HepG2 (cell line): ENCODE measurements at regions not wholly inside any gene's neighbourhood (a gene's known extent, or its start where the extent isn't known, plus 50 kb on each side); places are given as distances from the start of the nearest gene placed in this dataset.

Experiments
- ATAC-seq: fragments of 200-7000 bp; cut with Tn5 transposase; 3 replicates; pipeline ENCODE4 v1.9.1; 2020; ENCODE audit warnings: mild to moderate bottlenecking, moderate library complexity
- BruUV-seq: library from RNA; stranded (reverse); fragments of 400-500 nt; replicated peaks from 2 replicates; lab custom pipeline; 2021; lab: Mats Ljungman, UMichigan
- CTCF ChIA-PET: fragments of 300-600 bp; formaldehyde crosslinking; extraction: SDS; loops from one replicate; lab custom pipeline; 2021; ENCODE audit warnings: low total read pairs, inconsistent platforms, low intra/inter-chr PET ratio; lab: Yijun Ruan, JAX
- POLR2A ChIA-PET: fragments of 350-600 bp; sonication (Branson Sonifier 250); formaldehyde crosslinking; loops from one replicate; lab custom pipeline; 2020; ENCODE audit warnings: antibody characterized with exemption, inconsistent platforms; lab: Yijun Ruan, JAX
- DNase-seq: peaks from one replicate; pipeline ENCODE4 v3.0.0-alpha.2; 2015; ENCODE audit warnings: low spot score
- FAIRE-seq: peaks from 3 replicates; lab custom pipeline; 2011; peaks lifted over from hg19 to GRCh38; lab: Jason Lieb, UNC
- H2AFZ ChIP-seq: one replicate; pipeline ENCODE4 v1.6.1; 2011; ENCODE audit warnings: low read length, inconsistent platforms
- H3K27ac ChIP-seq: fragments of 300-600 bp; 3 replicates; pipeline ENCODE4 v1.8.0; 2011; ENCODE audit warnings: mixed run types, mild to moderate bottlenecking, mixed read lengths, low read length, inconsistent platforms; ENCODE audit not compliant: insufficient read depth; ENCODE audit errors: extremely low read length
- H3K27me3 ChIP-seq, 2 experiments: fragments of 200-600 bp in 1 of 2; 2 replicates in 1 of 2; 3 replicates in 1 of 2; pipeline versions ENCODE4 v1.6.0 to v1.8.0; 2011; ENCODE audit warnings: low read length in 2 of 2, mild to moderate bottlenecking in 2 of 2, moderate library complexity in 2 of 2, inconsistent platforms in 1 of 2; ENCODE audit not compliant: insufficient read depth in 2 of 2, control insufficient read depth in 1 of 2
- H3K36me3 ChIP-seq, 2 experiments: fragments of 200-600 bp in 1 of 2; replicated peaks in 1 of 2; 2 replicates in 1 of 2; 3 replicates in 1 of 2; pipeline versions ENCODE4 v1.5.1 to v1.8.0; 2011; ENCODE audit warnings: low read length in 2 of 2, inconsistent platforms in 1 of 2; ENCODE audit not compliant: insufficient read depth in 2 of 2, control insufficient read depth in 1 of 2
- H3K4me1 ChIP-seq: 2 replicates; pipeline ENCODE4 v1.5.1; 2012; ENCODE audit warnings: low read length, inconsistent platforms; ENCODE audit not compliant: insufficient read depth
- H3K4me2 ChIP-seq: 2 replicates; pipeline ENCODE4 v1.6.0; 2011; ENCODE audit warnings: low read depth, low read length, inconsistent platforms
- H3K4me3 ChIP-seq, 3 experiments: fragments of 200-600 bp in 1 of 3; sonication (generic), shearing (Covaris generic) in 1 of 3; replicated peaks in 1 of 3; 2 replicates each; pipeline ENCODE4 v1.5.1; 2011 to 2016; ENCODE audit warnings: low read length in 3 of 3, inconsistent platforms in 2 of 3, low read depth in 2 of 3, mild to moderate bottlenecking in 2 of 3, control low read depth in 1 of 3, mixed read lengths in 1 of 3; ENCODE audit not compliant: insufficient read depth in 1 of 3
- H3K79me2 ChIP-seq: one replicate; pipeline ENCODE4 v1.6.1; 2011; ENCODE audit warnings: low read length, inconsistent platforms; ENCODE audit not compliant: insufficient read depth
- H3K9ac ChIP-seq: 2 replicates; pipeline ENCODE4 v1.6.0; 2011; ENCODE audit warnings: mild to moderate bottlenecking, low read depth, low read length, inconsistent platforms; ENCODE audit not compliant: insufficient read depth
- H3K9me3 ChIP-seq: 2 replicates; pipeline ENCODE4 v1.5.1; 2012; ENCODE audit warnings: mild to moderate bottlenecking, low read length
- H4K20me1 ChIP-seq: 2 replicates; pipeline ENCODE4 v1.6.0; 2011; ENCODE audit warnings: inconsistent platforms, mild to moderate bottlenecking, low read length, moderate library complexity; ENCODE audit not compliant: insufficient read depth
- ATF1 ChIP-seq: IDR thresholded peaks from 2 replicates; pipeline ENCODE4 v1.6.1; 2016; ENCODE audit warnings: mild to moderate bottlenecking, control low read depth
- BRD4 ChIP-seq: sonication (generic); formaldehyde crosslinking; IDR thresholded peaks from 2 replicates; pipeline ENCODE4 v1.4.0; 2020; ENCODE audit warnings: missing genetic modification reagents
- CCAR2 ChIP-seq: fragments of 200-400 bp; formaldehyde crosslinking; optimal IDR thresholded peaks from 2 replicates; pipeline ENCODE3; 2018; ENCODE audit warnings: low read depth, mild to moderate bottlenecking, low read length, moderate library complexity
- KAT2B ChIP-seq: fragments of 150-350 bp; IDR thresholded peaks from 2 replicates; pipeline ENCODE4 v1.6.1; 2014; ENCODE audit warnings: low read depth, low read length, borderline replicate concordance
- ZFP41 ChIP-seq: sonication (generic); formaldehyde crosslinking; IDR thresholded peaks from 2 replicates; pipeline ENCODE4 v1.4.0; 2020; ENCODE audit warnings: mild to moderate bottlenecking, missing genetic modification reagents, borderline replicate concordance
- ZNF224 ChIP-seq: sonication (generic); formaldehyde crosslinking; IDR thresholded peaks from 2 replicates; pipeline ENCODE4 v1.5.0; 2020; ENCODE audit warnings: mild to moderate bottlenecking, missing genetic modification reagents
- ZNF644 ChIP-seq: IDR thresholded peaks from 2 replicates; pipeline ENCODE4 v1.6.1; 2016; ENCODE audit warnings: low read depth
- in situ Hi-C: cut with HindIII; loops from 2 replicates; pipeline ENCODE4 v1.10.0; 2017; ENCODE audit warnings: low pct_unique_long_range_greater_than_20kb; ENCODE audit not compliant: extremely low pct_ligation_motif_present
- intact Hi-C: fragments of 100-400 bp; cut with micrococcal nuclease; formaldehyde crosslinking; loops from one replicate; pipeline ENCODE4 v1.10.0; 2022; ENCODE audit not compliant: unreplicated experiment

DNA sequence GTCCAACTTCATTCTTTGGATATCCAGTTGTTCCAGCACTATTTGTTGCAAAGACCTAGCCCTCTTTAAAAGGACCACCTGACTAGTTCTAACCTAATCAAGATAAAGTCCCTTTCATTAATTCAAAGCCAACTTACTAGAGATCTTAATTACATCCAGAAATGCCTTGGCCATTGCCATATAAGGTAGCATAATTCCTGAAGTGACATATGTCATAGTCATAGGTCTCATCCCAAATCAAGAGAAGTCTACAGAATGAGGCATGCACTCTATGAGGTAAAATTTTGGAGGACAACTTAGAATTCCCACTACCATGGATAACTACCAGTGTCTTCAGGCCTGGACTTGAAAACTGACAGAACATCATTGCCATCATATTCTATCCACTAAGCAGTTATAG, 420.4 kb upstream of the ID4 start:
- ChIA-PET POLR2A (no interaction called here), CTCF (no interaction called here)
- H3K27me3 ChIP-seq, result no peaks in the 10 kb centered on the region
- intact Hi-C loops (no loop called here), in situ Hi-C loops (no loop called here)
- H4K20me1 ChIP-seq, result no peaks in the 10 kb centered on the region
- BruUV-seq, result no TSS peak
- DNase-seq (no peak), FAIRE-seq (no peak), ATAC-seq (no peak)
- TF ChIP-seq ZFP41 (CRISPR knock-in tag) (no peak), KAT2B (no peak), ATF1 (CRISPR knock-in tag) (no peak), BRD4 (no peak), ZNF224 (CRISPR knock-in tag) (no peak)
- no peak overlapping the region for H3K4me3 ChIP-seq
- no peak overlapping the region for H3K4me2 ChIP-seq
- H3K9ac ChIP-seq, result no peak overlapping the region
- H3K79me2 ChIP-seq, result no peaks in the 10 kb centered on the region
- H3K9me3 ChIP-seq, result peaks cover 81% of the 10 kb centered on the region
- H3K4me1 ChIP-seq, result no peaks in the 10 kb centered on the region
- no peaks in the 10 kb centered on the region for H3K36me3 ChIP-seq
- no peak overlapping the region for H3K27ac ChIP-seq
- no peak overlapping the region for H2AFZ ChIP-seq

DNA sequence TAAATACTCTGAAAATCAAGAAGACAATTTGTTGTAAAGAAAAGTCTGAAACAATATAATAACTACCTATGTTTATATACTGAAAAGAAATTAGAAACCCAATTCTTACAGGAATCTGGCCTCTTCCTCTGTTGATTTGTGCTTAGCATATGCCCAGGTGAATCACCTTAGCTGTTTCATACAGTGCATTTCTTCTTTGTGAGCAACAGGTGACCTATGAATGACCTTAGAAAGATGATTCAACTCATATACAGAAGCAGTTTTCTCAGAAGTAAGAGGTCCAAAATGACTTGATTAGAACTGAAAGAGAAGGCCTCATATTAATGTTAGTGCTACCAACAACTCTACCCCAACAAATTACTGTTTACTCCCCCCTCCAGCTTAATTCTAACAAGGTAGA, 419.5 kb upstream of the ID4 start:
- no peak for FAIRE-seq
- no peak for DNase-seq
- no peak overlapping the region for H3K4me3 ChIP-seq
- H3K4me2 ChIP-seq, result no peak overlapping the region
- no peak for ATAC-seq
- CTCF ChIA-PET, result no interaction called here
- no peak overlapping the region for H3K27ac ChIP-seq
- no peak overlapping the region for H2AFZ ChIP-seq
- no peaks in the 10 kb centered on the region for H3K79me2 ChIP-seq
- TF ChIP-seq CCAR2 (no peak), ZNF644 (no peak)
- POLR2A ChIA-PET, result no interaction called here
- peaks cover 83% of the 10 kb centered on the region for H3K9me3 ChIP-seq
- intact Hi-C loops (no loop called here), in situ Hi-C loops (no loop called here)
- no peaks in the 10 kb centered on the region for H3K27me3 ChIP-seq
- BruUV-seq, result no TSS peak
- H3K36me3 ChIP-seq, result no peaks in the 10 kb centered on the region
- H3K9ac ChIP-seq, result no peak overlapping the region
- H3K4me1 ChIP-seq, result no peaks in the 10 kb centered on the region
- H4K20me1 ChIP-seq, result no peaks in the 10 kb centered on the region
